HG03520 (cell line): ENCODE measurements at regions not wholly inside any gene's neighbourhood (a gene's known extent, or its start where the extent isn't known, plus 50 kb on each side); places are given as distances from the start of the nearest gene placed in this dataset.
"Not testable (repeated sequence)": the region's sequence is repeated elsewhere in the genome, so short reads cannot be mapped to it uniquely, and the experiment has no call there.

Source experiments
- ATAC-seq: cut with Tn5 transposase; IDR thresholded peaks from one replicate; pipeline ENCODE4 v1.9.1; 2021; ENCODE audit warnings: mild to moderate bottlenecking, moderate library complexity; ENCODE audit not compliant: unreplicated experiment

- ATAC-seq = not testable (repeated sequence)
Observed at GRCh38 chr4:17436047-17436749, 75.7 kb downstream of the QDPR start.

- no peak for ATAC-seq
Observed at GRCh38 chr4:17433827-17434226, 78.1 kb downstream of the QDPR start.

GRCh38 chr4:17427991-17428390 is 83.9 kb downstream of the QDPR start:
- ATAC-seq = no peak

GRCh38 chr4:17426222-17426621 is 85.7 kb downstream of the QDPR start:
- no peak for ATAC-seq

- ATAC-seq = no peak
Observed at GRCh38 chr4:17418010-17418409, 93.9 kb downstream of the QDPR start.

GRCh38 chr4:17414392-17414791 is 97.5 kb downstream of the QDPR start:
- no peak for ATAC-seq

- no peak for ATAC-seq
Observed at GRCh38 chr4:17400686-17401085, 111.2 kb downstream of the QDPR start.

GRCh38 chr4:17398805-17399204 is 113.1 kb downstream of the QDPR start:
- no peak for ATAC-seq

GRCh38 chr4:17398035-17398434 is 113.9 kb downstream of the QDPR start:
- no peak for ATAC-seq

- ATAC-seq = no peak
Observed at GRCh38 chr4:17397611-17398010, 114.3 kb downstream of the QDPR start.

GRCh38 chr4:17385403-17385802 is 126.5 kb downstream of the QDPR start:
- peak; percentile 60 for ATAC-seq

- ATAC-seq = no peak
Observed at GRCh38 chr4:17380347-17380746, 131.5 kb downstream of the QDPR start.

GRCh38 chr4:17376205-17376604 is 135.7 kb downstream of the QDPR start:
- ATAC-seq = no peak

- ATAC-seq = no peak
Observed at GRCh38 chr4:17373666-17374065, 138.2 kb downstream of the QDPR start.

- no peak for ATAC-seq
Observed at GRCh38 chr4:17370818-17371217, 141.1 kb downstream of the QDPR start.

GRCh38 chr4:17368408-17368807 is 143.5 kb downstream of the QDPR start:
- ATAC-seq = no peak

- ATAC-seq = no peak
Observed at GRCh38 chr4:17367201-17367600, 144.7 kb downstream of the QDPR start.

- ATAC-seq = no peak
Observed at GRCh38 chr4:17366496-17366895, 145.4 kb downstream of the QDPR start.

GRCh38 chr4:17362430-17362829 is 149.5 kb downstream of the QDPR start:
- no peak for ATAC-seq

- no peak for ATAC-seq
Observed at GRCh38 chr4:17358241-17358640, 153.6 kb downstream of the QDPR start.

GRCh38 chr4:17356926-17357325 is 155.0 kb downstream of the QDPR start:
- no peak for ATAC-seq

- ATAC-seq = no peak
Observed at GRCh38 chr4:17352357-17352756, 159.5 kb downstream of the QDPR start.

GRCh38 chr4:17347445-17347844 is 164.4 kb downstream of the QDPR start:
- ATAC-seq = peak; percentile 68
